ENCODE measurements at regions not wholly inside any gene's neighbourhood (a gene's known extent, or its start where the extent isn't known, plus 50 kb on each side); places are given as distances from the start of the nearest gene placed in this dataset.
A peak's percentile ranks its signal among the peaks of the same experiment; 100 is the strongest.

GRCh38 chr5:56499491-56499890, 266.4 kb upstream of the ANKRD55 start:
- FAIRE-seq (no peak), DNase-seq (ENCODE audit: low spot score in 2 of 2) (no peak)

GRCh38 chr5:56498759-56499395, 265.7 kb upstream of the ANKRD55 start:
- DNase-seq (ENCODE audit: low spot score in 2 of 2) (no peak), FAIRE-seq (no peak)

DNA sequence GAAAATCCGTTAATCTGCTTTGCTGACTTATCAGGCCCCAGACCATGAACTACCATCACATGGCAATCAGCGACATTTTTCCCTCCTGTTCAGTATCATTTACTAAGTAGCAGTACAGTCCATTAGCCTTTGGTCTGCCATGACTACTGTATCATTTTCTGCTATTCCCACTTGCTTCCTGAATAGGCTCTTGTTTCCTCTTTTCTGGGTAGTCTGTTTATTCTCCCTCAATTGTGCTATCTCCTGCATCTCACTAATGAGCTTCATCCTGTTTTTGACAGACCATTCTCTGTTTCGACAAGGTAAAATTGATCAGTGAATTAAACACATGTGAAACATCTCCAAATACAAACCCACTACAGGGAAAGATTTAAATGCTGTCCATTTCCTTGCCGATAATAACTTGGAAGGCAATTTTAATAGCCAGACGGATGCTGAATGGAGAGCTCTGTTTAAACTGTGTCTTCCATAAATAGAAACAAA, 263.5 kb upstream of the ANKRD55 start:
- no peak for FAIRE-seq

GRCh38 chr5:56494300-56494731, 261.2 kb upstream of the ANKRD55 start:
- FAIRE-seq = no peak
- DNase-seq (ENCODE audit: low spot score in 2 of 2) = no peak

More for the DNA sequence above, 263.5 kb upstream of the ANKRD55 start:
- DNase-seq (ENCODE audit: low spot score in 2 of 2) = no peak

- DNase-seq (ENCODE audit: low spot score in 2 of 2) = no peak
- no peak for FAIRE-seq
These were observed 260.6 kb upstream of the ANKRD55 start for GRCh38 chr5:56493766-56494165.

- no peak for FAIRE-seq
- DNase-seq (ENCODE audit: low spot score in 2 of 2) = no peak
These were observed 260.2 kb upstream of the ANKRD55 start for GRCh38 chr5:56493308-56493707.

DNA sequence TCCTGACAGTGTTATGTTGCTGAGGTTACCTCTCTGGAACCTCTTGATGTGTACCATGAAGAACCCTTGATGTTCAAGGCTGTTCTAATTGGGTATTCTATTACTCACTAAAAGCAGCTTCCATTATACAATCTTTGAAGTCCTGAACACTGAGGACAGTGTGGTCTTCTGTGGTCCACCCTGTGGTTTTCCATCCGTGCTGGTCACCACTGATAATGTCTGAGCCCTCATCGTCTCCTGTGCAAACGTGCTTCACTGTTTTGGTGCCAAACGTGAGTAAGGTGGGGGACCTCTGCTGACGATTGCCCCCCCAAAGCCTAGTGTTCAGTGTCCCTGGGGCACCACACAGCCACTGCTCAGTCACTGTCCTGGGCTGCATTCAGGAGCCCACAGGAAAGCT, 259.7 kb upstream of the ANKRD55 start:
- no peak for FAIRE-seq

GRCh38 chr5:56490971-56491468, 257.9 kb upstream of the ANKRD55 start:
- DNase-seq (ENCODE audit: low spot score in 2 of 2) (no peak), FAIRE-seq (no peak)

More for the DNA sequence above, 259.7 kb upstream of the ANKRD55 start:
- no peak for DNase-seq (ENCODE audit: low spot score in 2 of 2)

GRCh38 chr5:56489272-56489671, 256.1 kb upstream of the ANKRD55 start:
- FAIRE-seq (no peak), DNase-seq (ENCODE audit: low spot score in 2 of 2) (no peak)

DNA sequence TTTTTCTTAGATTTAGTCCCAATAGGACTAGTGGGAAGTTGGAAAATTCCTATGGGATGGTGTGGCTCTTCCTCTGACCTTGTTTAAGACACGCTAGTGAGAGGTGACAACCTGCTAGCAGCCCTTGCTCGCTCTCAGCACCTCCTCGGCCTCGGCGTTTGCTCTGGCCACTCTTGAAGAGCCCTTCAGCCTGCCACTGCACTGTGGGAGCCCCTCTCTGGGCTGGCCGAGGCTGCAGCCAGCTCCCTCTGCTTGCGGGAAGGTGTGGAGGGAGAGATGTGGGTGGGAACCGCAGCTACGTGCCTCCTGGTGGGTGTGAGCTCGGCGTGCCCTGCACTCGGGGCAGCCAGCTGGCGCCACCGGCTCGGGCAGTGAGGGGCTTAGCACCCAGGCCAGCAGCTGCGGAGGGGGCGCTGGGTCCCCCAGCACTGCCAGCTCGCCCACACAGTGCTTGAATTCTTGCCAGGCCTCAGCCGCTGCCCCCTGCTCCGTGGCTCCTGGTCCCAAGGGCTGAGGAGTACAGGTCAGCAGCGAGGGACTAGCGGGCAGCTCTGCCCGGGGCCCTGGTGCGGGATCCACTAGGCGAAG, 254.5 kb upstream of the ANKRD55 start:
- FAIRE-seq (no peak), DNase-seq (ENCODE audit: low spot score in 2 of 2) (no peak)

DNA sequence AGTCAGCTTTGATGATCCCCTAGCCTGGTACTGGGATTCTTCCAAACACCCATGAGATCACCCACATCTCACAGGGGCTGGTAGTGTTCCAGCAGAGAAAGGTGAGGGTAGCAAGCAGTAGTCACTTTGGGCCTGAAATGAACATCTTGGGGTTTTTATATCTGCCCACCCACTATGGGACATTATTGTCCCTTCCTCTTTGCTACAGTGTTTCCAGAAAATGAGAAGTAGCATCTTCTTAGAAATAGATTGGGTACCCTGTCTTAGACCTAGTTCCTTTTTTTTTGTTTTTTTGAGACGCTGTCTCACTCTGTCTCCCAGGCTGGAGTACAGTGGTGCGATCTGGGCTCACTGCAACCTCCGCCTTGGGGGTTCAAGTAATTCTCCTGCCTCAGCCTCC, 249.2 kb upstream of the ANKRD55 start:
- DNase-seq (ENCODE audit: low spot score in 2 of 2) (no peak), FAIRE-seq (no peak)

GRCh38 chr5:56481428-56482357, 248.6 kb upstream of the ANKRD55 start:
- FAIRE-seq (no peak), DNase-seq (ENCODE audit: low spot score in 2 of 2) (peak; percentile 53 to 64)

- DNase-seq (ENCODE audit: low spot score in 2 of 2) = peak; percentile 61 to 66
- no peak for FAIRE-seq
These were observed 247.7 kb upstream of the ANKRD55 start for GRCh38 chr5:56480705-56481427.

GRCh38 chr5:56480078-56480704, 247.1 kb upstream of the ANKRD55 start:
- no peak for FAIRE-seq

GRCh38 chr5:56479696-56480077, 246.6 kb upstream of the ANKRD55 start:
- FAIRE-seq (no peak), DNase-seq (ENCODE audit: low spot score in 2 of 2) (no peak)

More at GRCh38 chr5:56480078-56480704, 247.1 kb upstream of the ANKRD55 start:
- peak in 1 of 2 donors; percentile 25 for DNase-seq (ENCODE audit: low spot score in 2 of 2)

GRCh38 chr5:56479126-56479525, 246.0 kb upstream of the ANKRD55 start:
- DNase-seq (ENCODE audit: low spot score in 2 of 2) = no peak
- no peak for FAIRE-seq

GRCh38 chr5:56478062-56478461, 244.9 kb upstream of the ANKRD55 start:
- FAIRE-seq = no peak
- no peak for DNase-seq (ENCODE audit: low spot score in 2 of 2)

- FAIRE-seq = no peak
These were observed 243.3 kb upstream of the ANKRD55 start for GRCh38 chr5:56476487-56476856.

GRCh38 chr5:56475689-56476486, 242.8 kb upstream of the ANKRD55 start:
- DNase-seq (ENCODE audit: low spot score in 2 of 2) = no peak
- FAIRE-seq = no peak

More at GRCh38 chr5:56476487-56476856, 243.3 kb upstream of the ANKRD55 start:
- DNase-seq (ENCODE audit: low spot score in 2 of 2) = no peak
